ENCODE measurements at regions not wholly inside any gene's neighbourhood (a gene's known extent, or its start where the extent isn't known, plus 50 kb on each side); places are given as distances from the start of the nearest gene placed in this dataset.

DNA sequence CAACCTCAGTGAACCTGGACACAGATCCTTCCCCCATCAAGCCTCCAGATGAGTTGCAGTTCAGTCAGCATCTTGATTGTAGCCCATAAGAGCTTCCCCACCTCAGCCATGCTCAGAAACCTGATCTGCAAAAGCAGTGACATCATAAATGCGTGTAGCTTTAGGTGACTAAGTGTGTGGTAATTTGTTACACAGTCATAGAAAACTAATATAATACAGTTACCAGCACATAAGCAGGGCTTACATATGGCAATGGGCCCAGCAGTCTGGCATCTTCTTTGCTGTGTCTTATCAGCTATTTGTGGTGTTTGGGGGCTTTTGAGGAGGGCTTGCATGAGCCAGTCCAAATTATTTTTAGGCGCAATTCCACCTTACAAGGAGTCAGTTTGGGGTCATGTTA is 807.0 kb downstream of the SLC4A3 start:
- DNase-seq (ENCODE audit: low spot score): peak; percentile 35

DNA sequence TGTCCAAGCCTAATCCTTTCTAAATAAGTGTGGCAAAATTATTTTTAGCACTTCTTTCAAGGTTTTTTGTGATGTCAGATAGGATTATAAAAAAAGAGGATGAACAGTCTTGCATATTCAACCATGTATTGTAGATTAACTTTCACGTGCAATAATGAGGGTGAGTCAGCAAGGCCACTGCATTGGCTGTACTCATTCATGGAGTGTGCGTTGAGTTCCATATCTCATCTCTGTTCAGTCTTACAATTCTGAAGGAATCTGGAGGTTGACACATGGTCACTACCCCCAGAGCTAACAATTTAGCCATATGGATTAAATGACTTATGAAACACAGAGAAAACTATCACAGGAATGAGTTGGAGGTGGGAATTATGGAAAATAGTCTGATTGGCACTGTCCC is 810.5 kb downstream of the SLC4A3 start:
- DNase-seq (ENCODE audit: low spot score): no peak

DNA sequence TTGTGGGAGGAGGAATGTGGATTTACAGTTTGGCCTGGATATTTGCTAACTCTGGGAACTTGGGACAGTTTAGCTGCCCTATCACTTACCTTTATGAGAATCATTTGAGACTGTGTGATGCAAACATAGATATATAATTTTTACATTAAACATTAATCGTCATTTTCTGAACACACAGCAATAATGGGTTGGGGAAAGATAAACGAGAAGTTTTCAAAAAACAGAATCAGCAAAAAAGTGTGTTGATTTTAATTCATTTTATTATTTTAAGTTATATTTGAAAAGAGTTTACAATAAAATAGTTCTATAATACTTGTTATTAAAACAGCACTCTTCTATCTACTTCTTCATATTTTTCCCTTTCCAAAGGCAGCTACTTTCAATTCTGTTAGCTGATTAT is 813.3 kb downstream of the SLC4A3 start:
- no peak for DNase-seq (ENCODE audit: low spot score)

DNA sequence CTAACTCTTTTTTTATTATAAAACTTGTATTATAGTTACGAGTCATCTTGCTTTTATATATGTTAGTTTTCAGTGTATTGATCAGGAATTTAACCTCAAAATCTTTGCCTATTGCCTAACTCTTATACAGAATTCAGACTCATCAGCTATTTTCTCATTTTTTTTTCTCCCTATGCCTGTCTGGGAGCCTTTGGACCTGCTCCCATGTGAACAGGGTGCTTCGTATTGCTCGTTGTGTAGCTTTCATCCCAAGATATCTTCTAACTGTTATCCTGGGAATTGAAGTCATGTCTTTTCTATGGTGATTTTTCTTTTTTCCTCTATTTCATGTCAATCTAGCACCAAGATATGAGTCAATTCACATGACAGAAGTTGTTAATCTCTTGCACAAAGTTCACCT is 814.0 kb downstream of the SLC4A3 start:
- no peak for DNase-seq (ENCODE audit: low spot score)

DNA sequence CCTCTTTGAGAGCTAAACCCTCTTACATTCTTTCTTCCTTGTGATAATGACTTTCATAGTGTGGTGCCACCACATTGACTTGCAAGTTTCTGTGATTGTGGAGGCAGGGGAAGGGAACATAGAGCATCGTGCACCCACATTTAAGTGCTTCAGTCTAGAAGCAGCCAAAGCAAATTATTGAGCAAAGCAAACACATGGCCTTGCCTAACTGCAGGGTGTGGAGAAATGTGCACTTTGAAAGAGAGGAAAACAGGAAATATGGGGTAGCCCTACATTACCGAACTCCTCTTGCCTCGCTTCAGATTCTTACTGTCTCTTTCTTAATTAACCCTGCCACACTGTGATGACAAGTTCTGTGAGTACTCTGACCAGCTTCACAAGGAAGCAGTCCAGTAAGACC is 814.6 kb downstream of the SLC4A3 start:
- no peak for DNase-seq (ENCODE audit: low spot score)

DNA sequence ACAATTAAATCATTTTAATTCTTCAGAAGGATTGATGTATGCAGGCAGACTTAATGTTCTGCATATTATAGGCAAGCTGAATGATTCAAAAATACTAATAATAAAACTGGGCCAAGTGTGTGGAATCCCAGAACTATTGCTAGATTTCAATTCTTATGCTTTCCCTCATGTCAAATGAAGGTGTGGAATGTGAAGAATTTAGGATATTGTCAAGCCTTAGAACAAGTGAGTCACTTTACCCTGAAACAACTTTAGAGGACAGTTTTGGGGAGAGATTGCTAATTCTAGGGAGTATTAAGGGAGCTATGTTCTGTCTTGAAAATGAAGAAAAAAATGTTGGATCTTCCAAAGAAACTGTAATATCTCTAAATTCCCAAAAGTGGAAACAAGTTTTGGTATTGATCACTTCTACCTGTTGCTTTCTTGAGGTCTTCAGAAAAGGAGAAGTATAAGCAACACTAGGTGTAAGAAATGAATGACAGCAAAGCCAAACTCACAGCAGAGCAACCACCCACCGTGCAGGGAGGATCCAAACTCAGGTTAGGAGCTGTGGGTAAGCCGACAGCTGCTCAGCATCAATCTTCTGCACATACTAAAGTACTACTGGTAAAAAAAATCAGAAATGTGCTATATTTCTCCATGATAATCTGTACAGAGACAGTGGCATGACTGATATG is 818.1 kb downstream of the SLC4A3 start:
- peak; percentile 7 for DNase-seq (ENCODE audit: low spot score)

DNA sequence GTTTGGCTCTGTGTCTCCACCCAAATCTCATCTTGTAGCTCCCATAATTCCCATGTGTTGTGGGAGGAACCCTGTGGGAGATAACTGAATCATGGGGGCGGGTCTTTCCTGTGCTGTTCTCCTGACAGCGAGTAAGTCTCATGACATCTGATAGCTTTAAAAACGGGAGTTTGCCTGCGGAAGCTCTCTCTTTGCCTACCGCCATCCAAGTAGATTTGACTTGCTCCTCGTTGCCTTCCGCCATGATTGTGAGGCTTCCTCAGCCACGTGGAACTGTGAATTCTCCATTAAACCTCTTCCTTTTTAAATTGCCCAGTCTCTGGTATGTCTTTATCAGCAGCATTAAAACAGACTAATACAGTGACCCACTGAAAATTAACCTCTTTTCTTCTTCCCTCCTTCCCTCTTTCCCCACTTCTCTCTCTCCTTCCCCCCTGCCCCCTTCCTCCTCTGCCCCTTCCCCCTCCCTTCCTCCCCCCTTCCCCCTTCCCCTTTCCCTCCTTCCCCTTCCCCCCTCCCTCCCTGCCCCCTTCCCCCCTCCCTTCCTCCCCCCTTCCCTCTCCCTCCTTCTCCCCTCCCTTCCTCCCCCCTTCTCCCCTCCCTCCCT is 818.8 kb downstream of the SLC4A3 start:
- no peak for DNase-seq (ENCODE audit: low spot score)

DNA sequence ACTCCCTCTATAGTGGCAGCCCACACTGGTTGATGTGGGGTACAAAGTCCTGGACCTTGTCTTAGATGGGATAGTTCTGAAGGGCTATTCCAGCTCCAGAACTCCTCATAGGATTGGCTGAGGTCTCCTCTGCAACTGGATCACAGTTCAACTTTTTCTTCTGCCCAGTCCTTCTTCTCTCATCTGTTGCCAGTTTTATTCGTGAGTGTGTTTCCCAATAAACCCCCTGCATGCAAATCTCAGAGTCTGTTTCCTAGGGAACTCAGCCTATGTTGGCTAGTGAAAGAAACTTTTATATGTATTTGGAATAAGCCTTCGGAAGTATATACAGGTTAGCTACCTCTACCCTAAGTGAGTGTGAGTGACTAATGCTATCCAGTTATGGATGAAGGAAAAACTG is 823.4 kb downstream of the SLC4A3 start:
- DNase-seq (ENCODE audit: low spot score): no peak

DNA sequence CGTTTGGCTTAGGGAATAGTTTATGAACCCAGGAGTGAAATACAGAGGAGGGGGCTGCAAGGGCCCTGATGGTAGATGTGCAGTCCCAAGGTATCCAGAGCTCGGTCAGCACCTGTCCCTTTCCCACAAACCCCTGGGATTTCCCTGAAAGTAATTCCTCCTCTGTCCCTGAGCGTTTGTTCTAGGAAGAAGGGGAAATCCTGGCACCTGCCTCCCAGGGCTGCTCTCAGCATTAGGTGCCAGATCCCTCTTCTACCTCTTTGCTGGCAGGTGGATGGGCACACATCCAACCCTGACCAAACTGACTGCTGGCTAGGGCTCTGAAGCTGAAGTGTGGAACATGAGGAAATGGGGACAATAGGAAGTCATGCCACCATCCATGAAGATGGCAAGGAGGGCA is 824.0 kb downstream of the SLC4A3 start:
- DNase-seq (ENCODE audit: low spot score): no peak

DNA sequence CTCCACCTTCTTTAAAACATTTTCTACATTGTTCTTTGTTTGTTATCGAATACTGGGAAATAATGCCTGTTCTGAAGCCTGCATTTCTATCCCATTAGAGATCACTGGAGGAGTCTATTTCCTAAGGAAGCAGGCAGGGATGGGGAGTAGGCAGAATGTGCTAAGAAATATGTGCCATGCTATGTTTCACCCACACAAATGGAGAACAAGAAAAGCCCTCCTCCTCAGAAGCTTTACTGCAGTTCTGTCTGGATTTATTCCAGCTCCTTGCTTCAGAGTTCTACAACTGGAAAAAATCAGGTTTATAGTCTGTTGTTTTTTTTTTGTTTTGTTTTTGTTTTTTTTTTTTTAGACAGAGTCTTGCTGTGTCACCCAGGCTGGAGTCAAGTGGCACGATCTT is 825.1 kb downstream of the SLC4A3 start:
- DNase-seq (ENCODE audit: low spot score): no peak

DNA sequence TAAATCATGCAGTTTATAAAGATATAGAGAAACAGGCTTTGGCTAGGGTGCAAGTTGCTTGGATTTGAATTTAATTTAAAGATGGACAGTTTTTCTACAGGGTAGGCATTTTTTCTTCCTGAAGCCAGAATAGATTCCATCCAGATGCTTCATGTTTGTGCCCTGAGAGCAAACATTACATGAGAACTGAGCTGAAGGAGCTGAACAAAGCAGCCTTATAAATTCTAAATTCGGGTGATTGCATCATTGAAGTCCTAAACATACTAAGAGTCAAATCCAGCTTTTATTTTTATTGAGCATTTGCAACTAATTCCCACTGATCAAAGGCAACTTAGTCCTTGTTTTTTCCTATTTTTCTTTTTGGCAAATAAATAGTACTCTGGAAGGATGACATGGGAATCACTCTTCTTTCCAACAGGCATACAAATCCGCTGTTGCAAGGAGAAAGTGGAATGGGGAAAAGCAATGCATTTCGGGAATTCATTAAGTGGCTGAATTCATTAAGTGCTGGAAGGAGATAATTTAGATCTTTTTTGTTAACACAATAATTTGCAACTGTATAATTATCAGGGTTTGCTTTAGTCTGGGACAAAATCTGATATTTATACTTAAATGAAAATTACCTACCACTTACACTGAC is 828.0 kb downstream of the SLC4A3 start:
- DNase-seq (ENCODE audit: low spot score): no peak

DNA sequence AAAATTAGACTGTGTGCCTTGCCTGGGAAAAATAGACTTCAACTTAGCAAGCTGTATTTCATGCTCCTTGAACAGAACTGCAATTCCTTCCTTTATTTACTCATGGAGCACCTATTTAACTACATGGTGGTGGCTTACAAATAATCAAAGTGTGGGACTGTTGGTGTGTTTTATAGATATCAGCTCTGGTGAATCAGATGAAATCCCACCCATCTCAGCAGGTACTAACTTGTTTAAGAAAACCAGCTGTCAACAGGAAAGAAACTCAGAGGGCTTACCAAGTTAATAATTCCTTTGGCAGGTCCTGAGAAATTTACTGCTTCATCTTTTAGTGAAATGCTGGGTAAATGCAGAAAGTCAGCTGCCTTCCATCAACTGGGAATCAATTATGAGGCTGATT is 830.6 kb downstream of the SLC4A3 start:
- DNase-seq (ENCODE audit: low spot score): no peak

DNA sequence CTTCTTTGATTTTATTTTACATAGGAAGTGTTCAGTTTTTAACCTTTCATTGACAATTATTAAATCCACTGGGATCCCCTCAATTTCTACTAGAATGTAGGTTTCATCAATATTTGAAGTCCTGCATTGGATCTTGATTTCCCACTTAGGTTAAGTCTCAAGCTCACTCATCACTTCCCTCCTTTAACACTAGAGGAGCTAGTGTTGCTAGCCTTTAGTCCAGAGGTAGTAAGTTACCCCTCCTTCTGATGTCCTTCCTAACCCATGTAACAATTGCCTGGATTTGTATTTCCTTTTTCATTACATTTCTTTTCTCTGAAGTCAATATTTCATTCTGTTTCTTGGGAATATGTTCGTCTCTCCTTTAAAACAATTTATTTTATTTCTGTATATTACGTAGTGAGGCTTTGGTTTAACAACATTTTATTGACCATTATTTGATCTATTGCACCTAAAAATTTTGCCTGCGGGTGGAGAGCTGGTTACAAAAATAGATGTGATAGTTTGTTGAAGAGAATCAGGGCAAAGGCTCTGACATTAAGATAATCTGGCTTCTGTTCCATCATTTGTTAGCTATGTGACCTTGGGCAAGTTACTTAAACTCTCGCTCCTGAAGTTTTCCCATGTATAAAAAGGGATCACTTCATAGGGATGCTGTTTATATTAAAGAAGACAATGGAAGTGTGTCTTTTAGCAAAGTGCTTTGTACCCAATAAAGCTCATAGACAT is 833.0 kb downstream of the SLC4A3 start:
- no peak for DNase-seq (ENCODE audit: low spot score)

DNA sequence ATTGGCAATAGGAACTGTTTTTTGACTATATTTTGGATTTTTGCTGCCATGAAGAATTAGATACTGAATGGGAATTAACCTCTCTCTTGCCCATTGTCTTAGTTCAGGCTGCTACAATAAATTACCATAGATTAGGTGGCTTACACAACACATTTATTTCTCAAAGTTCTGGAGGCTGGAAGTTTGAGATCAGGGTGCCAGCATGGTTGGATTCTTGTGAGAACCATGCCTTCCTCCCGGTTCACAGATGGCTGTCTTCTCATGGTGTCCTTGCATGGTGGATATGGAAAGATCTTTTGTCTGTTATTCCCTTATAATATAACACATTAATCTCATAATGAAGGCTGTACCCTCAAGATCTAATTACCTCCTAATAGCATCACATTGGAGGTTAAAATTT is 836.4 kb downstream of the SLC4A3 start:
- no peak for DNase-seq (ENCODE audit: low spot score)

DNA sequence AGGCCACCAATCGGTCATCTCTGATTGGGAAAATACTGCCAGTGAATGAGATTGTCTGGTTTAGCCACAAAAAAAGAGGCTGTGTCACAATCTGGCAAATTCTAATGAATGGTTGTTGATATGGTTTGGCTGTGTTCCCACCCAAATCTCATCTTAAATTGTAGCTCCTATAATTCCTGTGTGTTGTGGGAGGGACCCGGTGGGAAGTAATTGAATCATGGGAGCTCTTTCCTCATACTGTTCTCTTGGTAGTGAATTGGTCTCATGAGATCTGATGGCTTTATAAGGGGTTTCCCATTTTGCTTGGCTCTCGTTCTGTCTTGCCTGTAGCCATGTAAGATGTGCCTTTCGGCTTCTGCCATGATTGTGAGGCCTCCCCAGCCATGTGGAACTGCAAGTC is 838.3 kb downstream of the SLC4A3 start:
- DNase-seq (ENCODE audit: low spot score): no peak

DNA sequence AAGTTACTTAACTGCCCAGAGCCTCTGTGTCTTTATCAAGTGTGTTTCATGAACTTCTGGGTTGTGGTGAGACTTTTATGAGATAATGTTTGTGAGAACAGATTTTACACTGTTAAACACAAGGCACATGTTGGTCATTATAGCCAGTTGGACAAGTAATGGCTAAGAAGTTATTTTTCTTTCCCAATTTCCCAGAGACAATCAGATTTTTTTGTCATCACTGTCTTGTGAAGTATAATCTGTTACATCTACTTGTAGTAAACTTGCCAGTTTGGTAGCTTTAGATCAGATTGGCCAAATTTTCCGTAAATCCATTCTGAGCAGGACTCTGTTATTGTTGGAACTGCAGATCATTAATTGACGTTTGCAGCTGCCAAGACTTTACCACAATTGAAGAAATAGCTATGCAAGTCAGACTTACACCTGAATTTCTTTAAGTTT is 838.8 kb downstream of the SLC4A3 start:
- no peak for DNase-seq (ENCODE audit: low spot score)

DNA sequence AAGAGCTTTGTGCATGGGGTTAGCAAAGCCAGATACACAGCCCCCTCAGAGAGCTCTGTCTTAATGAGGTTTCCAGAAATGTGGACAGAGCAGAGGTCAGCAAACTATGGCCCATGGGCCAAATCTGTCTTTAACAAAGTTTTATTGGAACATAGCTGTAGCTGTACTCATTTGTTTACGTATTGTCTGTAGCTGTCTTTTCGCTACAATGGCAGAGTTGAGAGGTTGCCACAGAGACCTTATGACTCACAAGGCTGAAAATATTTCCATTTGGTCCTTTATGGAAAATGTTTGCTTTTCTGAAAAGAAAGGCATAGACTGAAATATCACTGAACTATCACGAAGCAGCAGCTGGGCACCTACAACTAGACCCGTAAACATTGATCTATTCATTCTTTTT is 841.8 kb downstream of the SLC4A3 start:
- DNase-seq (ENCODE audit: low spot score): peak; percentile 19

DNA sequence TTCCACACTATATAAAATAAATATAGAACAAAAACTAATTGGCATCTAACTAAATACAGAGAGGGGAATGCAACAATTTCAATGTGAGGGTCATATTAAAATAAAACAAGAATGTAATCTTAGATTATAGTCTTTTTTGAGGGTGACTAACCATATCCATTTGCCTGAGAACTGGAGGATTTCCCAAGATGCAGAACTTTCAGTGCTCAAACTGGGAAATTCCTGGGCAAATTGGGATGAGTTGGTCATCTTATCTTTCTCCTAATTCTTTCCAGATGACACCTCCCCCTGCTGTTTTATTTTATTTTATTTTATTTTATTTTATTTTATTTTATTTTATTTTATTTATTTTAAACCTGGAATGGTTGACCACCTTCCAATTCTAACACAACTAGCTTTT is 846.2 kb downstream of the SLC4A3 start:
- no peak for DNase-seq (ENCODE audit: low spot score)

DNA sequence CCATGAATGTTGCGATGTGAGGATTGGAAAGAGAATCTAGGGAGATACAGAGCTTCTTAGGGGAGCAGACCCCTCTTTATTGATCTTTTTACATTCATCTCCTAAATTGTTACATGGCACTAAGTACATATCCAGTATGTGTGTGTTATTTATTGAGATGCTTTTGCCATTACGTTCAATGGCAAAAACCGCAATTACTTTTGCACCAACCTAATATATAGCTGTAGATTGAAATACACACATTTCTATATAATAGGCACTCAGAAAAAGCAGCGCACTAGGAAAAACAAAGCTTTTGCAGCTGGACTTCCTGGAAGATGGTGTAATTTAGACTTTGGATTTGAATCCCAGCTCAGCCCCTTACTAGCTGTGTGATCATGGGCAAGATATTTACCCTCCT is 849.4 kb downstream of the SLC4A3 start:
- DNase-seq (ENCODE audit: low spot score): no peak

DNA sequence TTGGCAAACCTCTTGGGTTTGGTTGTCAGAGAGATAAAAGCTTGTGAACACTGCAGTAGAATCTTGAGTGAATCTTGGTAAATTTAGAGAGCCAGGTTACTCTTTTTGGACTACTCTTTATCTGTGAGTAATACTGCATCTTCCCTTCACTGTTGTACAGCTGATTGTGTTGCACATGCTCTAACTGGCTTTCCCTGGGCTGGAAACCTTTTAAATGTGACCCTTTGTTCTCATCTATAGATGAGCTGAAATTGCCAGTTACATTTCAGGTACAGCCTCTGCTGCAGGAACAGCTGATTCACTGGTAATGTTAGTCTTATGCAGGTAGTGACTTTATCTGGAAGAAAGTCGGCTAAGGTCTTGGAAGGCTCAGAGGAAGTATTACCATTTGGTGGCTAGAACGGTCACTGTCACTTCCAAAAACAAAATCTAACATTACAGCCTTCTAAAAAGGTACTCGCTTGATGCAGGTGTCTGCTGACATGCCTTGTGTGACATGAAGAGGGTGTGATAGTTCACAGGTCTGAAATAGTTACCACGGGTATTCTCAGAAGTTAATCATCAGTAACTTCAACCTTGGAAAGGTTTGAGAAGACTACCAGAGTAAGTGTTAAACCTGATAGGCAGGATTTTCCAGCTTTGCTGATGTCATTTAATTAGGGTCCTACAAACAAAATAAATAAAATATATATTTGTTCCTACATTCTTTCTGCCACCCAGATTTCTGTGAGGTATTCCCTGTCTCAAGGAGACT is 851.1 kb downstream of the SLC4A3 start:
- DNase-seq (ENCODE audit: low spot score): no peak

DNA sequence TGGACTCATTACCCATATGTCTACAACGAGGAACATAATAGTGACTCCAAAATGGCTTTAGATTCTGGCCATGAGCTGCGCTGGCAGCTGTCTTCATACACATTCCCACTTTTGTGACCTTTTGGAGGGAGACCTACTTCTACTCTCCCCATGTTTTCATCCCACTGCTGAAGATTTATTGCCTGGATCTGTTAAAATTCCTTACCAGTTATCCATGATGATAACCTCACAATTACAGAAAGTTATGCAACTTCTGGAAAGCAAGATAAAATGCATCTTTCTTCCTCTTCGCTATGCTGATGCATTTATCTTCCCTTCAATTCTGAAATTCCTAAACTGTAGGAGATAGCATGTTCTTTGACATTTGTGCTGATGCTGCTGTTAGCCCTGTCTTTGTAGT is 855.3 kb downstream of the SLC4A3 start:
- no peak for DNase-seq (ENCODE audit: low spot score)

DNA sequence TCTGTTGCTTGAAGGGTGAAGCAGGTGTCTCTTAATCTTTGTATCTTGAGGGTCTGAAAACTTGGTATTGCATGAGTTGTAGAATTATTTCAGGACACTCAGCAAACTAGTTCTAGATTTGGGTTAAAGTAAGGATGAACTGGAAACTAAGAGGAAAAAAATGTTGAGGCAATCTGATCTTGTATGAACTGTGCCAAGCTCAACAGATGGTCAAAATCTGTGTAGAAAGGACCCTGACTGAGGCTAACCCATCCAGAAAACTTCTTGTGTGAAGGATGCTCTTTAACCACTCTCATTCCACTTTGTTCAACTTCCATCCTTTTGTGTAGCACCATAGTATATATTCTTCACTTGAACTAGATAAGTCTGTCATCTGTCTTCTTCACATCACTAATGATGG is 861.7 kb downstream of the SLC4A3 start:
- no peak for DNase-seq (ENCODE audit: low spot score)

Data from AG08396 (cell line).